ENCODE measurements at regions not wholly inside any gene's neighbourhood (a gene's known extent, or its start where the extent isn't known, plus 50 kb on each side); places are given as distances from the start of the nearest gene placed in this dataset.

- no peaks in the 10 kb centered on the region for H4K20me1 ChIP-seq (ENCODE audit: insufficient read depth, low read length)
- H2AFZ ChIP-seq (ENCODE audit: low read length): no peak overlapping the region
- TF ChIP-seq EZH2 (IDR thresholded peaks at IDR 0.05; ENCODE audit: borderline replicate concordance, low read length): no peak
- TF ChIP-seq, protein P1, sequence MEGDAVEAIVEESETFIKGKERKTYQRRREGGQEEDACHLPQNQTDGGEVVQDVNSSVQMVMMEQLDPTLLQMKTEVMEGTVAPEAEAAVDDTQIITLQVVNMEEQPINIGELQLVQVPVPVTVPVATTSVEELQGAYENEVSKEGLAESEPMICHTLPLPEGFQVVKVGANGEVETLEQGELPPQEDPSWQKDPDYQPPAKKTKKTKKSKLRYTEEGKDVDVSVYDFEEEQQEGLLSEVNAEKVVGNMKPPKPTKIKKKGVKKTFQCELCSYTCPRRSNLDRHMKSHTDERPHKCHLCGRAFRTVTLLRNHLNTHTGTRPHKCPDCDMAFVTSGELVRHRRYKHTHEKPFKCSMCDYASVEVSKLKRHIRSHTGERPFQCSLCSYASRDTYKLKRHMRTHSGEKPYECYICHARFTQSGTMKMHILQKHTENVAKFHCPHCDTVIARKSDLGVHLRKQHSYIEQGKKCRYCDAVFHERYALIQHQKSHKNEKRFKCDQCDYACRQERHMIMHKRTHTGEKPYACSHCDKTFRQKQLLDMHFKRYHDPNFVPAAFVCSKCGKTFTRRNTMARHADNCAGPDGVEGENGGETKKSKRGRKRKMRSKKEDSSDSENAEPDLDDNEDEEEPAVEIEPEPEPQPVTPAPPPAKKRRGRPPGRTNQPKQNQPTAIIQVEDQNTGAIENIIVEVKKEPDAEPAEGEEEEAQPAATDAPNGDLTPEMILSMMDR (IDR thresholded peaks at IDR 0.05; ENCODE audit: low read length): no peak
- H3K9ac ChIP-seq (ENCODE audit: low read length): no peak overlapping the region
- H3K4me3 ChIP-seq (ENCODE audit: low read depth, low read length, poor library complexity, severe bottlenecking): no peak overlapping the region
- H3K27me3 ChIP-seq (ENCODE audit: insufficient read depth, low read length): no peaks in the 10 kb centered on the region
- H3K4me1 ChIP-seq (ENCODE audit: insufficient read depth, low read length, severe bottlenecking): no peaks in the 10 kb centered on the region
- H3K9me2 ChIP-seq (ENCODE audit: low read depth, low read length): no peaks in the 10 kb centered on the region
- no peak overlapping the region for H3K27ac ChIP-seq (ENCODE audit: low read depth, low read length, poor library complexity, severe bottlenecking)
- H3K9me3 ChIP-seq (ENCODE audit: low read length): peaks cover 2% of the 10 kb centered on the region; the same call in 1 of the 2 replicates
- no peaks in the 10 kb centered on the region for H3K36me3 ChIP-seq (ENCODE audit: insufficient read depth, low read length)
- no peaks in the 10 kb centered on the region for H3K79me2 ChIP-seq (ENCODE audit: insufficient read depth, low read length)
- H3F3A ChIP-seq (ENCODE audit: insufficient read depth, low read length): no peaks in the 10 kb centered on the region
- no peak overlapping the region for H3K4me2 ChIP-seq (ENCODE audit: low read length)
Observed at GRCh38 chr10:109668703-109669102, 254.6 kb downstream of the XPNPEP1 start.

- H3K9me3 ChIP-seq (ENCODE audit: low read length): peaks cover 3% of the 10 kb centered on the region; the same call in 1 of the 2 replicates
- H4K20me1 ChIP-seq (ENCODE audit: insufficient read depth, low read length): no peaks in the 10 kb centered on the region
- no peaks in the 10 kb centered on the region for H3F3A ChIP-seq (ENCODE audit: insufficient read depth, low read length)
- TF ChIP-seq, protein P1 (IDR thresholded peaks at IDR 0.05; ENCODE audit: low read length): no peak
- no peak for TF ChIP-seq EZH2 (IDR thresholded peaks at IDR 0.05; ENCODE audit: borderline replicate concordance, low read length)
- no peak overlapping the region for H2AFZ ChIP-seq (ENCODE audit: low read length)
- H3K4me2 ChIP-seq (ENCODE audit: low read length): no peak overlapping the region
- no peaks in the 10 kb centered on the region for H3K9me2 ChIP-seq (ENCODE audit: low read depth, low read length)
- H3K4me1 ChIP-seq (ENCODE audit: insufficient read depth, low read length, severe bottlenecking): no peaks in the 10 kb centered on the region
- no peak overlapping the region for H3K9ac ChIP-seq (ENCODE audit: low read length)
- H3K27me3 ChIP-seq (ENCODE audit: insufficient read depth, low read length): no peaks in the 10 kb centered on the region
- H3K36me3 ChIP-seq (ENCODE audit: insufficient read depth, low read length): no peaks in the 10 kb centered on the region
- no peak overlapping the region for H3K27ac ChIP-seq (ENCODE audit: low read depth, low read length, poor library complexity, severe bottlenecking)
- no peak overlapping the region for H3K4me3 ChIP-seq (ENCODE audit: low read depth, low read length, poor library complexity, severe bottlenecking)
- H3K79me2 ChIP-seq (ENCODE audit: insufficient read depth, low read length): no peaks in the 10 kb centered on the region
Observed at GRCh38 chr10:109668154-109668665, 255.1 kb downstream of the XPNPEP1 start.

GRCh38 chr10:109665321-109665720, 258.0 kb downstream of the XPNPEP1 start:
- no peaks in the 10 kb centered on the region for H3K27me3 ChIP-seq (ENCODE audit: insufficient read depth, low read length)
- no peak overlapping the region for H2AFZ ChIP-seq (ENCODE audit: low read length)
- TF ChIP-seq, protein P1 (IDR thresholded peaks at IDR 0.05; ENCODE audit: low read length): no peak
- no peak for TF ChIP-seq EZH2 (IDR thresholded peaks at IDR 0.05; ENCODE audit: borderline replicate concordance, low read length)
- no peak overlapping the region for H3K4me3 ChIP-seq (ENCODE audit: low read depth, low read length, poor library complexity, severe bottlenecking)
- H3K9ac ChIP-seq (ENCODE audit: low read length): no peak overlapping the region
- H3K4me2 ChIP-seq (ENCODE audit: low read length): no peak overlapping the region
- peaks cover 3% of the 10 kb centered on the region; the same call in 1 of the 2 replicates for H3K9me3 ChIP-seq (ENCODE audit: low read length)
- no peaks in the 10 kb centered on the region for H4K20me1 ChIP-seq (ENCODE audit: insufficient read depth, low read length)
- H3K9me2 ChIP-seq (ENCODE audit: low read depth, low read length): no peaks in the 10 kb centered on the region
- H3K36me3 ChIP-seq (ENCODE audit: insufficient read depth, low read length): no peaks in the 10 kb centered on the region
- H3K79me2 ChIP-seq (ENCODE audit: insufficient read depth, low read length): no peaks in the 10 kb centered on the region
- no peak overlapping the region for H3K27ac ChIP-seq (ENCODE audit: low read depth, low read length, poor library complexity, severe bottlenecking)
- H3F3A ChIP-seq (ENCODE audit: insufficient read depth, low read length): no peaks in the 10 kb centered on the region
- no peaks in the 10 kb centered on the region for H3K4me1 ChIP-seq (ENCODE audit: insufficient read depth, low read length, severe bottlenecking)

All from OCI-LY1 (cell line).